ENCODE measurements at regions not wholly inside any gene's neighbourhood (a gene's known extent, or its start where the extent isn't known, plus 50 kb on each side); places are given as distances from the start of the nearest gene placed in this dataset.

- TF ChIP-seq CTCF (IDR thresholded peaks at IDR 0.05) (no peak), ZFP36 (IDR thresholded peaks at IDR 0.05; ENCODE audit: borderline replicate concordance, partially characterized antibody) (no peak), EP300 (IDR thresholded peaks at IDR 0.05) (no peak), FOSL2 (IDR thresholded peaks at IDR 0.05) (no peak), FOSL2 (CRISPR knock-in tag; IDR thresholded peaks at IDR 0.05) (no peak), RCOR1 (IDR thresholded peaks at IDR 0.05; ENCODE audit: low read depth, low read length) (no peak), CHD2 (IDR thresholded peaks at IDR 0.05; ENCODE audit: low read length, partially characterized antibody) (no peak), ZNF302 (CRISPR knock-in tag; IDR thresholded peaks at IDR 0.05) (no peak), RFX5 (IDR thresholded peaks at IDR 0.05) (no peak)
- TF ChIP-seq, protein P1, sequence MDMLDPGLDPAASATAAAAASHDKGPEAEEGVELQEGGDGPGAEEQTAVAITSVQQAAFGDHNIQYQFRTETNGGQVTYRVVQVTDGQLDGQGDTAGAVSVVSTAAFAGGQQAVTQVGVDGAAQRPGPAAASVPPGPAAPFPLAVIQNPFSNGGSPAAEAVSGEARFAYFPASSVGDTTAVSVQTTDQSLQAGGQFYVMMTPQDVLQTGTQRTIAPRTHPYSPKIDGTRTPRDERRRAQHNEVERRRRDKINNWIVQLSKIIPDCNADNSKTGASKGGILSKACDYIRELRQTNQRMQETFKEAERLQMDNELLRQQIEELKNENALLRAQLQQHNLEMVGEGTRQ (IDR thresholded peaks at IDR 0.05), result no peak
These were observed 268.7 kb downstream of the MTX2 start for GRCh38 chr2:176537932-176538331.

Data from A549 (cell line).